ENCODE measurements at regions not wholly inside any gene's neighbourhood (a gene's known extent, or its start where the extent isn't known, plus 50 kb on each side); places are given as distances from the start of the nearest gene placed in this dataset.

DNA sequence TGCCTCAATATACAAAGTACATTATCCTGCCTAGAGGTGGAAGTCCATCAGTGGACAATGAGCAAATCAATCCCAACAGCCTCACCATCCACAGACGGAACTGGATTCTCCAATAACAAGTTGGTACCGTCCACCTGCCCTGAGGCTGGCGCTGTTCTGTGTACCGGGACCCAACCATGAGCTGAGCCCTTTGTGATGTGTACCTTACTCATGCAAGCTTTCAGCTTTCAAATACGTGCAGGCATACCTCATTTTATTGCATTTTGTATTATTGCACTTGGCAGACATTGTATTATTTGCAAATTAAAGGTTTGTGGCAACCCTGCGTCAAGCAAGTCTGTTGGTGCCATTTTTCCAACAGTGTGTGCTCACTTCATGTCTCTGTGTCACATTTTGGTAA lies 476.0 kb upstream of the MKI67 start:
- DNase-seq (ENCODE audit: extremely low read depth, low read depth), result no peak

- DNase-seq (ENCODE audit: extremely low read depth, low read depth), result no peak
Observed at GRCh38 chr10:128604025-128604424, 477.8 kb upstream of the MKI67 start.

- DNase-seq (ENCODE audit: extremely low read depth, low read depth), result no peak
Observed at GRCh38 chr10:128605180-128605579, 479.0 kb upstream of the MKI67 start.

DNA sequence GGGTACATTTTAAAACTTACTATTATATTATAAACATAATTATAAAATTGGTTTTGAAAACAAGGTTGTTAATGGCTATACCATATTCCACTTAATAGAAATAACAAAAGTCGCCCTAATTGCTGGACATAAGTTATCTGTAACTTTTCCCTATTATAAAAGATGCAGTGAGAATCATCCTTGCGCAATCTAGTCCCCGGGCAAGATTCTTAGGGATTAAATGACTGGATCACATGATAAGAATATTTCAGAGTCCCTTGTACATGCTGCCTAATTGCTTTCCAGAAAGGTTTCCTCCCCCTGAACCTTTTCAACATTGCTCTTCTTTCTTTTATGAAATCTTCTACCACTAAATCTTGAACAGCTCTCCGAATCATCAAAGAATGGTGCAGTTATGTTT lies 479.8 kb upstream of the MKI67 start:
- DNase-seq (ENCODE audit: extremely low read depth, low read depth), result no peak

DNA sequence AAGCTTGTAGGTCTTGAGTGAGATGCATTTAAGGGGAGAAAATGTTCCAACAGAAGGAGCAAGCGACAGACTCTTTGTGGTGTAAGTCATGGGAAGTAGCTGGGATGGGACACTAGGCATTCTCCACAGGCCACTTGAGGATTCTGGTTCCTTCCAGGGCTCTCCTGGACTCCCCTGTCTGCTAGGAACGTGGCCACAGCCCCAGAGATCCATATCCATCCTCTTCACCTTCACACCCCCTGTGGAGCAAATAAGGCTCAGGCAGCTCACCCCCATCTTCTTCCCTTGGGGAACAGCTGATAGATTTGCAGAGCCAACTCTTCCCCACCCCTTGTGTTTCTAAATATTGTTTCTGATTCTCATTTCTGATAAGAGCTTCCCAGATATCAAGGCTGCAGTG lies 482.6 kb upstream of the MKI67 start:
- DNase-seq (ENCODE audit: extremely low read depth, low read depth), result no peak

DNA sequence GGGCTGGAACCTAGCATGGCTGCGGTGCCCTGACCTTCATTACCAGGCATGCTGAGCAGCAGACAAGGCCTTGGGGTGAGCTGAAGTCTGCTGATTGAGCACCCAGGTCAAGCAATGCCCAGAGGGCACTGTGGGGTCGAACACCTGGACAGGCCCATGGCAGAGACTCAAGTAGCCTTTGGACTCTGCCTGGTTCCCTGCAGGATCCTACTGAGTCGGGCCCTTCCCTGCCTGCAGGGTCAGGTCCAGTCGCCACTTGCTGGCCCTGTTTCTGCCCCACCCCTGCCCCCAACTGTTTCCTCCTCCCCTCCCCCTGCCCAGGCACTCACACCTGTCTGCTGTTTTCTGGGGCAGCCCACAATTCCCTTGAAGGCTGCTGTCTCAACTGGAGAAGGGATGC lies 483.2 kb upstream of the MKI67 start:
- DNase-seq (ENCODE audit: extremely low read depth, low read depth), result no peak

DNA sequence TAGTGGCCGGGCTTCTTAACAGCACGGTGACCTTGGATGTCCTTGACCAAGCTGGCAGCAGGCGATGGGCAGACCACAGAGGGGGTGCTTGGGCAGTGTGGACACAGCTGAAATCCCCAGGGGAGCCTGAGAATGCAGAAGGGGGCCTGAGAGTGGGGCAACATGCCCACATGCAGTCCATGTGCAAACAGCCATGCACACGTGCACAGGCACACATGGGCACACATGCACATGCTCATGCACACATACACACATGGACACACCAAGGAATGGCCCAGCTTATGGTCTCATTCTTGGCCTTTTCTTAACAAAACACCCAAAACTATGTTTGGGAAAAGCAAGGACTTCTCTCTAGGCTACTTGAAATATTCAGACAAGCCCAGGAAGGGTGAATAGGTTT lies 483.9 kb upstream of the MKI67 start:
- no peak for DNase-seq (ENCODE audit: extremely low read depth, low read depth)

GRCh38 chr10:128612195-128612594 lies 486.0 kb upstream of the MKI67 start:
- DNase-seq (ENCODE audit: extremely low read depth, low read depth), result no peak

GRCh38 chr10:128612631-128613030 lies 486.4 kb upstream of the MKI67 start:
- DNase-seq (ENCODE audit: extremely low read depth, low read depth), result no peak

DNA sequence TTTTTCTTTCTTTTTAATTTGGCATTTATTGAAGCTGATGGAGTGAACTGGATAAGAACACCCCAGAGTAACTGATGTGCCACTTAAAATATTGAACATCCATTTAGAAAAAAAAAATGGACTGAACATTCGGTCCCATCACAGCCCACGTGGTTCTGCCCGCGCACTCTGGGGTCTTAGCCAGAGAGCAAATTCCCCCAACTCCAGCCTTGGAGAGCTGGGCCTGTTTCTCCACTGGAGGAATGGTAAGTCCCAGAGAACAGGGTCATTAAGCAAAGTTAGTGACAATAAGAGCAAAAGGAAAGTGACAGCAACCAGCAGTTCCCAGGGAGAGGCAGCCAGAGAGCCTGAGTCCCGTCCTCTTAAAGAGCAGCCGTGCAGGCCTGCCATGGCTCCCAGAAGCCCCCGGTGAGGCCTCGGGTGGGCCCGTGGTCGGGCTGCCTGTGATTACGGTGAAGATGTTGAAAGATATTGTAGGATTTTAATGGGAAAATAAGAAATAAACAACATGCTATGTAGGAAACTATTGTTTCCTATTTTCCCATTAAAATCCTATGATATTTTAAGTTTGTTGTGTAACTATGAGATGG lies 487.9 kb upstream of the MKI67 start:
- no peak for DNase-seq (ENCODE audit: extremely low read depth, low read depth)

DNA sequence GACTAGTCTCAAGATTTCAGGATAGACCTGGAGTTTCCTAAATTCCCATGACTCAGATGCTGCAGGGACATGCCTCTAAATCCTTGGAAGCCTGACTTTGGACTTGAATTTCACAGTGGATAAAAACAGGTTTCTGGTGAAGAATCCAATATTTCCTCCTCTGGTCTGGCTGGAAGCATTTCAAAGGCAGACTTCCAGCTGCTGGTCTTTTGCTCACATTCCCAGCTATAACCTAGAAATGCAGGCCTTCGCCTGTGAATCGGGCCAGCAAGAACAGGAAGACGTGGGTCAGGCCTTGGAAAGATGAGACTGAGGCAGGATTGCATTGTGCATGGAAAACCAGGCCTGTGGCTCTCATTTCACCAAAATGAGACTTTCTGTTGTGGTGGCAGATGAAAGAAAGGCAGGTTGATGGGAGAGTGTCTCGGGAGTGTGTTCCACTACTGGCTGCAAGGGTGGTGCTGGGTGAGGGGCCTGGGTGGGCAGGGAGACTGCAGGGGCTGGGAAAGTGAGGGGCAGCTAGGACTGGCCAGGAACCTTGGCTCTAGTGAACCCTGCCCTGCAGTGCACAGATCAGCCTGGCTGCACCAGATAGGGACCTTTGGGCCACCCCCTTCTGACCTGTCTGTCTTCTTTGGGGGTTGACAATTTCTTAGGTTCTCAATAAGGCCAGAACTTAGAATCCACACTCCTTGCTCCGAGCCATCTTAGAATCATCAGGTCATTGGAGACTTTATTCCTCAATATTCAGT lies 488.8 kb upstream of the MKI67 start:
- no peak for DNase-seq (ENCODE audit: extremely low read depth, low read depth)

GRCh38 chr10:128617532-128617931 lies 491.3 kb upstream of the MKI67 start:
- DNase-seq (ENCODE audit: extremely low read depth, low read depth), result no peak

- DNase-seq (ENCODE audit: extremely low read depth, low read depth), result no peak
Observed at GRCh38 chr10:128622706-128623105, 496.5 kb upstream of the MKI67 start.

DNA sequence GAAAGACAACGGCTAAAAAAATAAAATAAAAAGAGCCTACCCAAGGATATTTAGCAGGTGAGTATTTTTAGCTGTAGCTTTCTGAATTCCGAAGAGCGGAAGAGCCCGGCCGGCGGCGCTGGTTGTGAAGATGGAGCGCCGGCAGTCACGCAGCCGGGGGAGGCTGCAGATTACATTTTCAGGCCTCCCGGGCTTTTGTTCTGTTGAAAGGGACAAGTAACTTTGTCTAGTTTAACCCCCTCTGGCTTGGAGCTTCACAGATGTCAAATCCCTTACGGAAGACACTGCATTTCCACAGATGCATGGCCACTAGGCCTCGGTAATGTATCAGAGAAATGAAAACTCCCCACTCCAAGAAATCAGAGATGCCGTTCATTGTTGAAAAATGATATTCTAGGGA lies 497.6 kb upstream of the MKI67 start:
- DNase-seq (ENCODE audit: extremely low read depth, low read depth), result no peak

GRCh38 chr10:128624656-128625530 lies 498.7 kb upstream of the MKI67 start:
- DNase-seq (ENCODE audit: extremely low read depth, low read depth), result no peak

GRCh38 chr10:128625926-128626325 lies 499.7 kb upstream of the MKI67 start:
- no peak for DNase-seq (ENCODE audit: extremely low read depth, low read depth)

DNA sequence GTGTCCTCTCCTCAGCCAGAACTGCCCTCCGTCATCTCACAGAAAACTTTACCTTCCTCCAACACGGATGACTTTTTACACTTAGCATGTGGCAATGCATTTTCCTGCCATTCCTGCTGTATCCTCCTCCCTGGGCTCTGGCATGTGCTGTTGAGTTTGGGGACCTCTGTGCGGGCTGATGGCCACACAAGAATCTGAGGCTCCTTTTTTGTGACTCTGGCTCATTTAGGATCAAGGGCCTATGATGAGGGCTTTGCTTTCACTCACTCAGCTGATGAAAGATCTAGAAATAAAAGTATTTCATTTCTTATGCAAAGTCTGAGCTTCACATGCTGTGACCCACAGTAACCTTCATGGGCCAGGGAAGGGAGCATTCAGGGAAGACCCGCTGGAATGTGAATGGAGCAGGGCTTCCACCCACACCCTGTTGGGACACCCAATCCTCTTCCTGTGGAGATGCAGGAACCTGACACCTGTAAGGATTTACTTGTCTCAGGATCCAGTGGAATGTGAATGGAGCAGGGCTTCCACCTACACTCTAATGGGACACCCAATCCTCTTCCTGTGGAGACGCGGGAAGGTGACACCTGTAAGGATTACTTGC lies 500.3 kb upstream of the MKI67 start:
- DNase-seq (ENCODE audit: extremely low read depth, low read depth), result no peak

DNA sequence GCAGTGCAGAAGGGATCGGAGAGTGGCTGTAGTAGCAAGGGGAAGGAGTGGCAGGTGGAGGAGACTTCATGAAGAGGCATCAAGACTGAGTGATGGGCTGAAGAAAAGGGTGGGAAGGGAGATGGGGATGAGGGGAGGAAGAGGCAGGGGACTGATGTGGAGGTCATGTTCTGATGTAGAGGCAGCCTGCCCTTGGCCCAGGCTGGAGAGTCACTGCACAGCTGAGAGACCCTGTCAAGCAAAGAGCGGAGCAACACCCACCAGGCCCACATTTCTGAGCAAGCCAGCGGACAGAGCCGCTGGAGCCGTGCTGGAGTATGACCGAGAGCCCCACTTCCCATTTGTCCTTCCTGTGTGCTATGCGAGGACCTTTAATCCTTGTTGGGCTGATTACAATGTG lies 501.6 kb upstream of the MKI67 start:
- DNase-seq (ENCODE audit: extremely low read depth, low read depth), result no peak

GRCh38 chr10:128628252-128628651 lies 502.0 kb upstream of the MKI67 start:
- DNase-seq (ENCODE audit: extremely low read depth, low read depth), result no peak

GRCh38 chr10:128629111-128630096 lies 503.2 kb upstream of the MKI67 start:
- DNase-seq (ENCODE audit: extremely low read depth, low read depth), result no peak
